PC-3 (cell line): ENCODE measurements at regions not wholly inside any gene's neighbourhood (a gene's known extent, or its start where the extent isn't known, plus 50 kb on each side); places are given as distances from the start of the nearest gene placed in this dataset.

Experiments
- EZH2 ChIP-seq: fragments of 300-600 bp; sonication (generic); IDR thresholded peaks from one replicate; pipeline ENCODE4 v1.6.1; 2017; ENCODE audit warnings: antibody characterized with exemption, mild to moderate bottlenecking, low read length; ENCODE audit not compliant: unreplicated experiment
- EZH2phosphoT487 ChIP-seq: fragments of 300-600 bp; sonication (generic); IDR thresholded peaks from 2 replicates; pipeline ENCODE4 v1.6.1; 2018; ENCODE audit warnings: mild to moderate bottlenecking, antibody characterized with exemption, low read length, borderline replicate concordance
- TF ChIP-seq, protein P1 (sequence below): fragments of 300-600 bp; sonication (generic); conservative IDR thresholded peaks from 2 replicates; pipeline ENCODE4 v1.5.1; 2017; ENCODE audit warnings: antibody characterized with exemption, low read depth, mild to moderate bottlenecking, low read length

DNA sequence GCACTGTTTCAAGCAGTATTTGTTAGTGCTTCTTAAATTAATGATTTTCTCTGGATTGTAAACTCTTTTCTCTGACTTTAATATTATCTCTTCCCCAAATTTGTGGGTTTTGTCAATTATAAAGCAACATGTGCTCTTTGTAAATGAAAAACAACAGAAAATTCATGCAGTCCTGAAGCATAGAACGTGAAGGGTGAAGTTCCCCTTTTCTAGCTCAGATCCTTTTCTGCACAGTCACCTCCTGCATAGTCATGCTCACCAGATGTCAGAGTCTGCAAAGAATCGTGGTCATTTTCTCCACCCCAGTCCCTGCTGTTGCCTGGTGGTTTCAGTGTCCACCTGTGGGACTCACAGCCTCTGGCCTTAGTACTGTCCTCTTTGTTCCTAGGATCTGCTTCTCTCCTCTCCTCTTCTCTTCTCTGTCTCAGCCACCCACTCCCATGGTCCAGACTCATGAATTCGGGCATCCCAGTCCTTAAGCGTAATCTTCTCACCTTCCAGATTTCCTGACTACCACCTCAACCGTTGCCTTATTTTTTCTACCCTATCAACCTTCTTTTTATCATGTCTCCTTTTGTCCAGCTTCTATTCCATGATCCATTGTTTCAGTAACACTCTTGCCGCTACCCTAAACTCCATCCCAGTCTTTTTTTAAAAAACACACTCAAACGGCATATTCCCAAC is 229.1 kb downstream of the RTP5 start:
- TF ChIP-seq EZH2, result no peak
- TF ChIP-seq, protein P1, sequence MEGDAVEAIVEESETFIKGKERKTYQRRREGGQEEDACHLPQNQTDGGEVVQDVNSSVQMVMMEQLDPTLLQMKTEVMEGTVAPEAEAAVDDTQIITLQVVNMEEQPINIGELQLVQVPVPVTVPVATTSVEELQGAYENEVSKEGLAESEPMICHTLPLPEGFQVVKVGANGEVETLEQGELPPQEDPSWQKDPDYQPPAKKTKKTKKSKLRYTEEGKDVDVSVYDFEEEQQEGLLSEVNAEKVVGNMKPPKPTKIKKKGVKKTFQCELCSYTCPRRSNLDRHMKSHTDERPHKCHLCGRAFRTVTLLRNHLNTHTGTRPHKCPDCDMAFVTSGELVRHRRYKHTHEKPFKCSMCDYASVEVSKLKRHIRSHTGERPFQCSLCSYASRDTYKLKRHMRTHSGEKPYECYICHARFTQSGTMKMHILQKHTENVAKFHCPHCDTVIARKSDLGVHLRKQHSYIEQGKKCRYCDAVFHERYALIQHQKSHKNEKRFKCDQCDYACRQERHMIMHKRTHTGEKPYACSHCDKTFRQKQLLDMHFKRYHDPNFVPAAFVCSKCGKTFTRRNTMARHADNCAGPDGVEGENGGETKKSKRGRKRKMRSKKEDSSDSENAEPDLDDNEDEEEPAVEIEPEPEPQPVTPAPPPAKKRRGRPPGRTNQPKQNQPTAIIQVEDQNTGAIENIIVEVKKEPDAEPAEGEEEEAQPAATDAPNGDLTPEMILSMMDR, result no peak
- TF ChIP-seq EZH2phosphoT487, result no peak
